K562 (cell line): ENCODE measurements at regions not wholly inside any gene's neighbourhood (a gene's known extent, or its start where the extent isn't known, plus 50 kb on each side); places are given as distances from the start of the nearest gene placed in this dataset.
A peak's percentile ranks its signal among the peaks of the same experiment; 100 is the strongest.

Experiments used
- ATAC-seq: fragments of 200-7000 bp; cut with Tn5 transposase; 3 replicates; pipeline ENCODE4 v1.9.1; 2020; ENCODE audit warnings: moderate library complexity
- BruUV-seq: library from RNA; stranded (reverse); fragments of 400-500 nt; replicated peaks from 2 replicates; lab custom pipeline; 2021; lab: Mats Ljungman, UMichigan
- CTCF ChIA-PET: fragments of 300-600 bp; formaldehyde crosslinking; extraction: SDS; loops from one replicate; lab custom pipeline; 2021; ENCODE audit warnings: low intra/inter-chr PET ratio; lab: Yijun Ruan, JAX
- POLR2A ChIA-PET: fragments of 300-600, 350-650 bp; sonication (Branson Sonifier 250); formaldehyde crosslinking; extraction: SDS; loops from one replicate; lab custom pipeline; 2021; ENCODE audit warnings: antibody characterized with exemption, inconsistent platforms; lab: Yijun Ruan, JAX
- DNase-seq, 4 experiments: peaks; one replicate each; pipeline versions ENCODE4 v3.0.0 to v3.0.0-alpha.2; 2011 to 2018; ENCODE audit warnings: low spot score in 3 of 4, mixed read lengths in 3 of 4; ENCODE audit errors: extremely low read depth in 1 of 4
- FAIRE-seq: peaks from 2 replicates; lab custom pipeline; 2011; peaks lifted over from hg19 to GRCh38; lab: Jason Lieb, UNC
- H2AFZ ChIP-seq: 2 replicates; pipeline ENCODE4 v1.6.0; 2011; ENCODE audit warnings: low read depth, low read length, control low read depth, inconsistent platforms
- H3K27ac ChIP-seq: fragments of 200-600 bp; 3 replicates; pipeline ENCODE4 v1.8.0; 2011; ENCODE audit warnings: low read depth, mild to moderate bottlenecking, control low read depth, inconsistent platforms, low read length, moderate library complexity, mixed read lengths; ENCODE audit errors: extremely low read depth
- H3K27me3 ChIP-seq, 2 experiments: fragments of 300-600 bp in 1 of 2; 2 replicates in 1 of 2; 3 replicates in 1 of 2; pipeline versions ENCODE4 v1.6.0 to v1.8.0; 2011; ENCODE audit warnings: inconsistent platforms in 2 of 2, low read length in 2 of 2, mild to moderate bottlenecking in 1 of 2, mixed read lengths in 1 of 2, moderate library complexity in 1 of 2; ENCODE audit not compliant: control insufficient read depth in 2 of 2, insufficient read depth in 2 of 2
- H3K36me3 ChIP-seq: fragments of 300-600 bp; 3 replicates; pipeline ENCODE4 v1.8.0; 2011; ENCODE audit warnings: mild to moderate bottlenecking, low read length, inconsistent platforms; ENCODE audit not compliant: control insufficient read depth, insufficient read depth
- H3K4me1 ChIP-seq, 2 experiments: fragments of 200-600 bp in 1 of 2; replicated peaks in 1 of 2; 2 replicates in 1 of 2; 3 replicates in 1 of 2; pipeline versions ENCODE4 v1.5.1 to v1.8.0; 2011; ENCODE audit warnings: inconsistent platforms in 2 of 2, low read length in 2 of 2, mild to moderate bottlenecking in 1 of 2, mixed read lengths in 1 of 2, moderate library complexity in 1 of 2; ENCODE audit not compliant: control insufficient read depth in 2 of 2, insufficient read depth in 2 of 2
- H3K4me2 ChIP-seq: 2 replicates; pipeline ENCODE4 v1.6.1; 2011; ENCODE audit warnings: low read length, control low read depth, inconsistent platforms, mixed read lengths; ENCODE audit not compliant: insufficient read depth
- H3K4me3 ChIP-seq: fragments of 200-600 bp; sonication (generic), shearing (Covaris generic); 2 replicates; pipeline ENCODE4 v1.5.1; 2016; ENCODE audit warnings: control low read depth, inconsistent platforms
- H3K79me2 ChIP-seq: fragments of 200-600 bp; 3 replicates; pipeline ENCODE4 v1.8.0; 2011; ENCODE audit warnings: low read length, inconsistent platforms; ENCODE audit not compliant: control insufficient read depth, insufficient read depth
- H3K9ac ChIP-seq, 2 experiments: 2 replicates each; pipeline versions ENCODE4 v1.6.0 to v1.6.1; 2011; ENCODE audit warnings: low read depth in 2 of 2, low read length in 2 of 2, control low read depth in 1 of 2, inconsistent platforms in 1 of 2, mild to moderate bottlenecking in 1 of 2, mixed read lengths in 1 of 2; ENCODE audit not compliant: insufficient read depth in 1 of 2
- H3K9me1 ChIP-seq: one replicate; pipeline ENCODE4 v1.6.0; 2011; ENCODE audit warnings: inconsistent platforms, mild to moderate bottlenecking, low read length, moderate library complexity; ENCODE audit not compliant: control insufficient read depth, insufficient read depth
- H3K9me3 ChIP-seq: replicated peaks from 2 replicates; pipeline ENCODE4 v1.5.1; 2011; ENCODE audit warnings: low read depth, low read length, inconsistent platforms; ENCODE audit not compliant: control insufficient read depth, insufficient read depth
- H4K20me1 ChIP-seq: replicated peaks from 2 replicates; pipeline ENCODE4 v1.6.1; 2011; ENCODE audit warnings: low read length, inconsistent platforms, mixed read lengths; ENCODE audit not compliant: control insufficient read depth, insufficient read depth
- CBX8 ChIP-seq: fragments of 200-600 bp; sonication (generic); IDR thresholded peaks from 2 replicates; pipeline ENCODE4 v1.6.1; 2012; ENCODE audit warnings: borderline replicate concordance, mixed run types, low read depth, mild to moderate bottlenecking, moderate library complexity, mixed read lengths, low read length, control low read depth, inconsistent platforms; ENCODE audit not compliant: poor library complexity, severe bottlenecking; ENCODE audit errors: extremely low read depth
- CTCF ChIP-seq, 3 experiments: IDR thresholded peaks in 2 of 3; conservative IDR thresholded peaks in 1 of 3; 2 replicates each; pipeline ENCODE4 v1.5.1; 2011 to 2012; ENCODE audit warnings: low read length in 3 of 3, mild to moderate bottlenecking in 3 of 3, control low read depth in 2 of 3, improper control_type of control experiment in 1 of 3, inconsistent platforms in 1 of 3, low read depth in 1 of 3, mixed read lengths in 1 of 3, moderate library complexity in 1 of 3; ENCODE audit not compliant: insufficient read depth in 2 of 3
- ESRRB ChIP-seq: fragments of 250-450 bp; sonication (Bioruptor Pico); IDR thresholded peaks from 2 replicates; pipeline ENCODE4 v1.5.0; 2020; ENCODE audit warnings: mild to moderate bottlenecking, moderate library complexity, borderline replicate concordance
- HDAC6 ChIP-seq: IDR thresholded peaks from 2 replicates; pipeline ENCODE4 v1.6.1; 2012; ENCODE audit warnings: low read depth, mild to moderate bottlenecking, control low read depth, inconsistent platforms, low read length, moderate library complexity
- MAX ChIP-seq: sonication (generic); formaldehyde crosslinking; IDR thresholded peaks from 2 replicates; pipeline ENCODE4 v1.9.0; 2022; ENCODE audit warnings: mild to moderate bottlenecking, missing genetic modification reagents
- NR4A1 ChIP-seq, 2 experiments: fragments of 250-450 bp in 1 of 2; fragments of 450-650 bp in 1 of 2; sonication (Bioruptor Pico) in 1 of 2; IDR thresholded peaks; 2 replicates each; pipeline versions ENCODE4 v1.4.0 to v1.6.1; 2016 to 2020; ENCODE audit warnings: mild to moderate bottlenecking in 2 of 2, missing compliant biosample characterization in 1 of 2, missing genetic modification characterization in 1 of 2, moderate library complexity in 1 of 2
- RAD21 ChIP-seq, 2 experiments: fragments of 250-450 bp in 1 of 2; fragments of 450-650 bp in 1 of 2; sonication (Bioruptor Pico) in 1 of 2; formaldehyde crosslinking in 1 of 2; IDR thresholded peaks in 1 of 2; conservative IDR thresholded peaks in 1 of 2; 2 replicates each; pipeline versions ENCODE4 v1.4.0 to v1.8.0; 2020 to 2022; ENCODE audit warnings: mild to moderate bottlenecking in 2 of 2, moderate library complexity in 1 of 2
- SNIP1 ChIP-seq: fragments of 450-650 bp; IDR thresholded peaks from 2 replicates; pipeline ENCODE4 v1.7.1; 2017; ENCODE audit warnings: low read depth, mild to moderate bottlenecking
- TAF15 ChIP-seq: fragments of 200-400 bp; formaldehyde crosslinking; IDR thresholded peaks from 2 replicates; pipeline ENCODE4 v1.6.1; 2017; ENCODE audit warnings: mild to moderate bottlenecking, low read depth, low read length, moderate library complexity
- ZNF217 ChIP-seq: sonication (generic); formaldehyde crosslinking; IDR thresholded peaks from 2 replicates; pipeline ENCODE4 v1.8.0; 2022; ENCODE audit warnings: mild to moderate bottlenecking, missing genetic modification reagents
- ZNF318 ChIP-seq, 2 experiments: fragments of 450-650 bp; IDR thresholded peaks; 2 replicates each; pipeline ENCODE4 v1.6.1; 2016; ENCODE audit warnings: mild to moderate bottlenecking in 2 of 2, borderline replicate concordance in 1 of 2, low read depth in 1 of 2, moderate library complexity in 1 of 2
- WGBS: fragments of 100-300 bp; shearing (Covaris generic); methylation state at CpG from one replicate; pipeline ENCODE4 v1.1.6; 2016; ENCODE audit warnings: low coverage, mixed read lengths; ENCODE audit not compliant: insufficient coverage; ENCODE audit errors: missing lambda C conversion rate; 5-methylcytosine and 5-hydroxymethylcytosine counted together
- in situ Hi-C: fragments of 300-500 bp; cut with MboI; formaldehyde crosslinking; loops from 4 replicates; pipeline ENCODE4 v1.15.0; 2018; ENCODE audit warnings: inconsistent platforms, mixed read lengths
- intact Hi-C: fragments of 100-400 bp; cut with micrococcal nuclease; formaldehyde crosslinking; loops from 2 replicates; pipeline ENCODE4 v1.14.2; 2022

DNA sequence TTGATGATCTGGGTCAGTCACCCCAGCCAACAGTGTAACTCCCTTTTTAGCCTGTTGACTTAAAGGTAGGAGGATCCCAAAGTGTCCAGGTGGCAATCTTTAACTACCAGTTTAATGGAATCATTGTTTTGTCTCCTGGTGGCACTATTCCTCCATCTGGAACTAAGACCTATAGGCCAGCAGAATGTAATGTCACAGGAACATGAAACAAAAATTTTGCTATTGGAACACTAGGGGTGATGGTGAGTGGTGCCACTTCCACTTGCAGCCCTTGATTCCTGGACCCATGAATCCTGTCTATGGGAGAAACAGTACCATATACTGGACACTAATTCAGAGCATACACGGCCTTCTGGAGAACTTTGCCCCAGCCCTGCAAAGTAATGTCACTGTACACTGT lies 219.5 kb upstream of the RASA1 start:
- FAIRE-seq = no peak
- no peak for TF ChIP-seq NR4A1 (CRISPR knock-in tag; IDR thresholded peaks at IDR 0.05)
- TF ChIP-seq NR4A1 (tag; IDR thresholded peaks at IDR 0.05) = no peak
- TF ChIP-seq TAF15 = no peak
- TF ChIP-seq HDAC6 = no peak
- TF ChIP-seq RAD21 (CRISPR knock-in tag; conservative IDR thresholded peaks at IDR 0.05 in 1 of 2, IDR thresholded peaks at IDR 0.05 in 1 of 2) = peak in 1 of 2 experiments; percentile 12; a peak in 1 of 4 replicates
- no peak for TF ChIP-seq SNIP1
- no peak for TF ChIP-seq ZNF318 (IDR thresholded peaks at IDR 0.05; ENCODE audit: borderline replicate concordance in 1 of 2, low read depth in 1 of 2)
- no peak for TF ChIP-seq CBX8
- TF ChIP-seq ESRRB (CRISPR knock-in tag) = no peak
- no peak for TF ChIP-seq MAX (CRISPR knock-in tag)
- TF ChIP-seq CTCF (IDR thresholded peaks at IDR 0.05 in 2 of 3, conservative IDR thresholded peaks at IDR 0.05 in 1 of 3; ENCODE audit: insufficient read depth in 2 of 3, low read depth in 1 of 3, low read length in 3 of 3) = 0 out of 6 replicates have a peak, but pooled peaks of 2 of the 3 experiments have one; percentile 7 to 9
- no peak for TF ChIP-seq ZNF217 (CRISPR knock-in tag)

More for the DNA sequence above, 219.5 kb upstream of the RASA1 start:
- no TSS peak for BruUV-seq
- ATAC-seq = no peak
- DNase-seq = peak in 1 of 4 experiments; percentile 3
- H3K4me3 ChIP-seq = no peak overlapping the region
- H3K9me3 ChIP-seq = no peaks in the 10 kb centered on the region
- H3K4me1 ChIP-seq = no peaks in the 10 kb centered on the region
- H3K36me3 ChIP-seq = no peaks in the 10 kb centered on the region
- H3K27ac ChIP-seq = no peak overlapping the region
- no peak overlapping the region for H2AFZ ChIP-seq
- H3K79me2 ChIP-seq = no peaks in the 10 kb centered on the region
- 0% methylated on average over 1 of the region's 1 CpG for WGBS
- in situ Hi-C loops = no loop called here
- ChIA-PET POLR2A (no interaction called here), CTCF (no interaction called here)
- no peak overlapping the region for H3K9ac ChIP-seq
- no peaks in the 10 kb centered on the region for H3K9me1 ChIP-seq
- no peak overlapping the region for H3K4me2 ChIP-seq
- no peaks in the 10 kb centered on the region for H4K20me1 ChIP-seq
- intact Hi-C loops = no loop called here
- H3K27me3 ChIP-seq = no peaks in the 10 kb centered on the region
